ENCODE measurements at regions not wholly inside any gene's neighbourhood (a gene's known extent, or its start where the extent isn't known, plus 50 kb on each side); places are given as distances from the start of the nearest gene placed in this dataset.

DNA sequence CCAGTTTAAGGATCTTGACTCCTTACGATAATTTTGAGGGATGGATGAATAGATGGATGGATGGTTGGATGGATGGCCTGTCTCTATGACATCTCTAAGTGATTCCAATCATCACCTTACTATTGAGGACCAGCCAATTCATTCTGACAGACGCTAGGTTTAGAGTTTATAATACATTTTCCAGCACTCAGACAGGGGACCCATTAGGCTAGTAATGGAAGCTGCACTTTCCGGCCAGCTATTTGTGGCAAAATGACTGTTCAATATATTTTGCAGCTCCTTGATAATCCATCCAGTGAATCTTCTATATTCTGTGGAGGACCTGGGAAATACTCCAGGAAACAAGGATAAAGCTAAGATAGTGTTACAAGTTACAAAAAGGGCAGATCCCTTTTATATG lies 262.9 kb downstream of the TDRD15 start:
- Mint-ChIP-seq H3K4me3 (no peak overlapping the region), H3K27me3 (ENCODE audit: low read depth) (no peaks in the 10 kb centered on the region), H3K9me3 (peaks cover 8% of the 10 kb centered on the region), H3K36me3 (no peaks in the 10 kb centered on the region), H3K4me1 (no peaks in the 10 kb centered on the region; the same call in 1 of the 2 replicates), H3K27ac (no peak overlapping the region)
- ATAC-seq (no peak), DNase-seq (ENCODE audit: low spot score) (no peak)
- TF ChIP-seq JAZF1 (CRISPR knock-in tag; IDR thresholded peaks at IDR 0.05): no peak
- TF ChIP-seq ZNF263 (CRISPR knock-in tag; IDR thresholded peaks at IDR 0.05; ENCODE audit: low read depth): no peak
- TF ChIP-seq NFYB (CRISPR knock-in tag; conservative IDR thresholded peaks at IDR 0.05; ENCODE audit: low read depth): no peak
- TF ChIP-seq, protein P1, sequence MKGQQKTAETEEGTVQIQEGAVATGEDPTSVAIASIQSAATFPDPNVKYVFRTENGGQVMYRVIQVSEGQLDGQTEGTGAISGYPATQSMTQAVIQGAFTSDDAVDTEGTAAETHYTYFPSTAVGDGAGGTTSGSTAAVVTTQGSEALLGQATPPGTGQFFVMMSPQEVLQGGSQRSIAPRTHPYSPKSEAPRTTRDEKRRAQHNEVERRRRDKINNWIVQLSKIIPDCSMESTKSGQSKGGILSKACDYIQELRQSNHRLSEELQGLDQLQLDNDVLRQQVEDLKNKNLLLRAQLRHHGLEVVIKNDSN (CRISPR knock-in tag; IDR thresholded peaks at IDR 0.05): no peak
- TF ChIP-seq ZNF317 (CRISPR knock-in tag; IDR thresholded peaks at IDR 0.05; ENCODE audit: borderline replicate concordance, low read depth): no peak
- TF ChIP-seq FOXK1 (CRISPR knock-in tag; IDR thresholded peaks at IDR 0.05): no peak
- TF ChIP-seq ZNF138 (CRISPR knock-in tag; conservative IDR thresholded peaks at IDR 0.05): no peak
- no peak for TF ChIP-seq IRF2 (CRISPR knock-in tag; IDR thresholded peaks at IDR 0.05; ENCODE audit: borderline replicate concordance, low read depth)
- no peak for TF ChIP-seq NFE2L1 (CRISPR knock-in tag; IDR thresholded peaks at IDR 0.05)
- no peak for TF ChIP-seq TCF7 (CRISPR knock-in tag; IDR thresholded peaks at IDR 0.05; ENCODE audit: low read depth)
- CTCF ChIA-PET: no interaction called here
- POLR2A ChIA-PET: no interaction called here

DNA sequence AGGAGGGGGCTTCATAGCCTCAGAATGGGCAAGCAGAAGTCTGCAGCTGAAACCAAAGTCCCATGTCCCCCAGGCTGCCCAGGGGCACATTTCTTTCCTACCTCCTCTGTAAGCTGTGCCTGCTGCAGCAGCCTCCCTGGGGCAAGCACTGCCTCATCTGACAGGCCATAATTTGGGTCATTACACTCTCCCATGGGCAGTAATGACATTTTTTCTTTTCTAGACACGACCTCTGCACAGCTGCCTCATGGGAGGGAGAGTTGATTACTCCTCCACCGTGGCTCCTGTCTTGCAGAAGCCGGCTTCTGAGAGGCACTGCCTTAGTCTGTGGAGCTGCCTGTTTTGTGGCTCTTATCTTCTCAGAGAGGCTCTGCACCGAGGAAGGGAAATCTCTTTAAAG lies 268.9 kb downstream of the TDRD15 start:
- Mint-ChIP-seq H3K4me1 (no peaks in the 10 kb centered on the region; the same call in 1 of the 2 replicates), H3K27ac (no peak overlapping the region), H3K9me3 (no peaks in the 10 kb centered on the region), H3K4me3 (no peak overlapping the region), H3K27me3 (ENCODE audit: low read depth) (no peaks in the 10 kb centered on the region), H3K36me3 (no peaks in the 10 kb centered on the region)
- TF ChIP-seq TP53 (CRISPR knock-in tag; IDR thresholded peaks at IDR 0.05) (no peak), NFE2L1 (CRISPR knock-in tag; IDR thresholded peaks at IDR 0.05) (no peak)
- no peak for DNase-seq (ENCODE audit: low spot score)
- ChIA-PET POLR2A (no interaction called here), CTCF (no interaction called here)
- no peak for ATAC-seq

DNA sequence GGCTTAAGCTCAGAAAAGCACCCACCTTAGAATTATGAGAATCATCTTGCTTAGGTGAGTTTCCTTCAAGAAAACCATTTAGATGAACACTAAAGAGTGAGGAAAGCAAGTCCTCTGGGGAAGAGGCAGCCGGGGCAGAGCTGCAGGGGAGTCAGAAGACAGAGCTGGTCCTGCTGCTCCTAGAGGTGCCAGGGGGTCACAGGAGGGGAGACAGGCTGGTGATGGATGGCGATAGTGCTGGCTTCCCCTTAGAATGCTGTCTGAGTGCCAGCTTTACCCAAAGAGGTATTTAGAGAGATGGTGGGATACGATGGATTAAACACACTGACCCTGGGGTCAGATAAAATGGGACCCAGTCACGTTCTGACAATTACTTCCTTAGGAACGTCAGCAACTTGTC lies 269.4 kb downstream of the TDRD15 start:
- no peak overlapping the region for H3K4me3 Mint-ChIP-seq
- DNase-seq (ENCODE audit: low spot score) (no peak), ATAC-seq (no peak)
- POLR2A ChIA-PET: no interaction called here
- no peaks in the 10 kb centered on the region; the same call in 1 of the 2 replicates for H3K4me1 Mint-ChIP-seq
- TF ChIP-seq PRRX2 (CRISPR knock-in tag; IDR thresholded peaks at IDR 0.05) (no peak), JUN (CRISPR knock-in tag; IDR thresholded peaks at IDR 0.05) (no peak), RORB (CRISPR knock-in tag; IDR thresholded peaks at IDR 0.05) (no peak)
- H3K27ac Mint-ChIP-seq: no peak overlapping the region
- H3K9me3 Mint-ChIP-seq: no peaks in the 10 kb centered on the region
- no peaks in the 10 kb centered on the region for H3K27me3 Mint-ChIP-seq (ENCODE audit: low read depth)
- CTCF ChIA-PET: no interaction called here
- H3K36me3 Mint-ChIP-seq: no peaks in the 10 kb centered on the region

DNA sequence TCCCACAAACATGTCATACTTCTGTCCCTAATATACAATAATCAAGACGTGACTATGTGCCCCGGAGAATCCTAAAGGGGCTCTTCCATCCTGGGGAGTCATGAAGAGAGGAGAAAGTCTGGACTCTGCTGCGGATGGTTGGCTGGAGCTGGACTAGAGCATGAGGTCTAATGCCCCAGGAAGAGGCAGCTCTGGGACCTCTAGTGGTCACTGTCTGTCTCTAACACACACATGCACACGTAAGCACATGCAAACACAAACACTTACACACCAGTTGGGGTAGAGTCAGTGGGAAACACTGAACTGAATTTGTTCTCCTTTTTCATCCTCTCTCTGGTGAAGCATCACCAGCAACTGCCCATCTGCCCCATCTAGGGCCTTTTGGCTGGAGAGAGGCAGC lies 271.6 kb downstream of the TDRD15 start:
- ChIA-PET POLR2A (no interaction called here), CTCF (interaction anchor here (0.6 to 1.6 kb wide), 5 partner anchors 13 to 279 kb away, joined by 3 to 7 read pairs (median 4); no protein-coding TSS in a partner anchor)
- Mint-ChIP-seq H3K9me3 (no peaks in the 10 kb centered on the region), H3K27ac (no peak overlapping the region), H3K36me3 (no peaks in the 10 kb centered on the region), H3K27me3 (ENCODE audit: low read depth) (no peaks in the 10 kb centered on the region), H3K4me3 (no peak overlapping the region), H3K4me1 (no peaks in the 10 kb centered on the region)
- TF ChIP-seq FOXK1 (CRISPR knock-in tag; IDR thresholded peaks at IDR 0.05) (no peak), GRHL2 (CRISPR knock-in tag; IDR thresholded peaks at IDR 0.05; ENCODE audit: insufficient replicate concordance, severe bottlenecking) (no peak), NFYB (CRISPR knock-in tag; conservative IDR thresholded peaks at IDR 0.05; ENCODE audit: low read depth) (no peak), HMGA2 (CRISPR knock-in tag; IDR thresholded peaks at IDR 0.05) (no peak), ZNF121 (CRISPR knock-in tag; IDR thresholded peaks at IDR 0.05) (no peak), CBFB (CRISPR knock-in tag; IDR thresholded peaks at IDR 0.05; ENCODE audit: low read depth) (no peak)
- TF ChIP-seq, protein P2, sequence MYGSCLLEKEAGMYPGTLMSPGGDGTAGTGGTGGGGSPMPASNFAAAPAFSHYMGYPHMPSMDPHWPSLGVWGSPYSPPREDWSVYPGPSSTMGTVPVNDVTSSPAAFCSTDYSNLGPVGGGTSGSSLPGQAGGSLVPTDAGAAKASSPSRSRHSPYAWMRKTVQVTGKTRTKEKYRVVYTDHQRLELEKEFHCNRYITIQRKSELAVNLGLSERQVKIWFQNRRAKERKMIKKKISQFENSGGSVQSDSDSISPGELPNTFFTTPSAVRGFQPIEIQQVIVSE (CRISPR knock-in tag; IDR thresholded peaks at IDR 0.05; ENCODE audit: borderline replicate concordance): no peak
- TF ChIP-seq, protein P3, sequence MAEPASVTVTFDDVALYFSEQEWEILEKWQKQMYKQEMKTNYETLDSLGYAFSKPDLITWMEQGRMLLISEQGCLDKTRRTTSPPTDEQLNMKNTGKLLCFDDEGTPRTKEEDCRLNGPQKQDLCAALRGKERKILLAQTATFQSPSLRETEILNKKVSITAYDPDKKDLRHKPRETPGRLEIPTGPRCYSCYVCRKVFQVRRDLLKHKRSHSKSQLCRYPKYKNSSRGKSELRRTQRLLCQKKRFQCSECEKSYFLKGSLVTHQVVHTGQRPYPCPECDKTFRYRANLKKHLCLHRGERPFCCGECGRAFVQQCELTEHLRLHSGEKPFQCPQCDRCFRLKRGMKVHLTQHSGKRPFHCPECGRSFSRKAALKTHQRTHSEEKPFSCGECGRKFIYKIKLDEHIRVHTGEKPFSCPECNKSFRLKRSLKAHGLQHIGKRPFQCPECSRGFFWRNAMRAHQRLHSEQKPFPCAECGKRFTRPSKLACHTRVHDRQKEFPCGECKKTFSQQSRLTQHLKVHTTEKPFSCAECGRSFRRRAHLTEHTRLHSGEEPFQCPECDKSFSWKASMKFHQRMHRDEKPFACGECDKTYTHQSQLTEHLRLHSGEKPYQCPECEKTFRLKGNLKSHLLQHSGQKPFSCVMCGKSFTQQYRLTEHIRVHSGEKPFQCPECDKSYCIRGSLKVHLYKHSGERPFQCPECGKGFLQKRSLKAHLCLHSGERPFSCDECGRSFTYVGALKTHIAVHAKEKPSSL (CRISPR knock-in tag; conservative IDR thresholded peaks at IDR 0.05): no peak
- peak; percentile 83 for ATAC-seq
- DNase-seq (ENCODE audit: low spot score): no peak

Data from WTC11 (cell line).